ENCODE measurements at regions not wholly inside any gene's neighbourhood (a gene's known extent, or its start where the extent isn't known, plus 50 kb on each side); places are given as distances from the start of the nearest gene placed in this dataset.

DNA sequence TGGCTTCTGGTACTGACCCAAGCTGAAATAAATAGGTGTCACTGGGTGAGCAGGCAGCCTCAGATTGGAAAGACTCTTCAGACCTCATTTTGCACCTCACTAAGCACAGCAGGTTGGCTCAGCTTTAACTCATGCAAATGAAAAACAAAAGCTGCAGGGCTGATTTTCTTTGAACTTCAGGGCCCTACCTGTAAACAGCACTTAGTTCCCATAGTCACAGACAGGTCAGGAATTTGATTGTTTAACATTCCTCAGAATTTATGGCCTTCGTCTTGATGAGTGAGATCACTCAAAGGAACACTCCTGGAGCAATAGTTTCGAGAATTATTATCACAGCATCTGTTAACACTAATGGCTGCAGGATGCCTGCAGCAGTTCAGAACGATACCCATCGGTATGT lies 718.5 kb downstream of the EFNB2 start:
- TF ChIP-seq KLF8 (tag by site-specific recombination; IDR thresholded peaks at IDR 0.05) (no peak), ZNF561 (tag by site-specific recombination; IDR thresholded peaks at IDR 0.05; ENCODE audit: borderline replicate concordance) (no peak), ZNF426 (tag by site-specific recombination; IDR thresholded peaks at IDR 0.05) (no peak), ZNF335 (tag by site-specific recombination; conservative IDR thresholded peaks at IDR 0.05) (no peak), MZF1 (tag by site-specific recombination; IDR thresholded peaks at IDR 0.05; ENCODE audit: borderline replicate concordance) (no peak), ZNF121 (tag by site-specific recombination; IDR thresholded peaks at IDR 0.05) (no peak), YY2 (tag by site-specific recombination; IDR thresholded peaks at IDR 0.05) (no peak), ZNF155 (tag by site-specific recombination; IDR thresholded peaks at IDR 0.05) (no peak), ZNF174 (tag by site-specific recombination; IDR thresholded peaks at IDR 0.05) (no peak), ZBTB17 (tag by site-specific recombination; IDR thresholded peaks at IDR 0.05) (no peak)
- TF ChIP-seq, protein P1, sequence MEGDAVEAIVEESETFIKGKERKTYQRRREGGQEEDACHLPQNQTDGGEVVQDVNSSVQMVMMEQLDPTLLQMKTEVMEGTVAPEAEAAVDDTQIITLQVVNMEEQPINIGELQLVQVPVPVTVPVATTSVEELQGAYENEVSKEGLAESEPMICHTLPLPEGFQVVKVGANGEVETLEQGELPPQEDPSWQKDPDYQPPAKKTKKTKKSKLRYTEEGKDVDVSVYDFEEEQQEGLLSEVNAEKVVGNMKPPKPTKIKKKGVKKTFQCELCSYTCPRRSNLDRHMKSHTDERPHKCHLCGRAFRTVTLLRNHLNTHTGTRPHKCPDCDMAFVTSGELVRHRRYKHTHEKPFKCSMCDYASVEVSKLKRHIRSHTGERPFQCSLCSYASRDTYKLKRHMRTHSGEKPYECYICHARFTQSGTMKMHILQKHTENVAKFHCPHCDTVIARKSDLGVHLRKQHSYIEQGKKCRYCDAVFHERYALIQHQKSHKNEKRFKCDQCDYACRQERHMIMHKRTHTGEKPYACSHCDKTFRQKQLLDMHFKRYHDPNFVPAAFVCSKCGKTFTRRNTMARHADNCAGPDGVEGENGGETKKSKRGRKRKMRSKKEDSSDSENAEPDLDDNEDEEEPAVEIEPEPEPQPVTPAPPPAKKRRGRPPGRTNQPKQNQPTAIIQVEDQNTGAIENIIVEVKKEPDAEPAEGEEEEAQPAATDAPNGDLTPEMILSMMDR (tag by site-specific recombination; IDR thresholded peaks at IDR 0.05): no peak
